Liver (tissue), 8 donors: ENCODE measurements at regions not wholly inside any gene's neighbourhood (a gene's known extent, or its start where the extent isn't known, plus 50 kb on each side); places are given as distances from the start of the nearest gene placed in this dataset.

ENCODE experiments used
- DNase-seq: peaks from one replicate; pipeline ENCODE4 v3.0.0-alpha.2; 2017; ENCODE audit warnings: low spot score
- H3K27ac ChIP-seq, 2 donors: one replicate each; pipeline ENCODE4 v1.7.0; 2013; ENCODE audit warnings: inconsistent platforms in 2 of 2, low read length in 2 of 2, control low read depth in 1 of 2, low read depth in 1 of 2, mild to moderate bottlenecking in 1 of 2
- H3K27me3 ChIP-seq, 4 donors: one replicate each; pipeline versions ENCODE4 v1.6.1 to v1.7.0; 2013; ENCODE audit warnings: low read length in 3 of 4, inconsistent platforms in 1 of 4, mild to moderate bottlenecking in 1 of 4, moderate library complexity in 1 of 4; ENCODE audit not compliant: control insufficient read depth in 4 of 4, insufficient read depth in 4 of 4
- H3K36me3 ChIP-seq, 4 donors: one replicate each; pipeline versions ENCODE4 v1.6.1 to v1.7.0; 2013; ENCODE audit warnings: low read length in 3 of 4, mild to moderate bottlenecking in 3 of 4, low read depth in 1 of 4, moderate library complexity in 1 of 4; ENCODE audit not compliant: control insufficient read depth in 4 of 4, insufficient read depth in 3 of 4
- H3K4me1 ChIP-seq, 4 donors: one replicate each; pipeline versions ENCODE4 v1.6.1 to v1.7.0; 2013; ENCODE audit warnings: low read length in 3 of 4, mild to moderate bottlenecking in 3 of 4, moderate library complexity in 1 of 4; ENCODE audit not compliant: control insufficient read depth in 4 of 4, insufficient read depth in 4 of 4
- H3K4me3 ChIP-seq, 3 donors: one replicate each; pipeline versions ENCODE4 v1.6.1 to v1.7.0; 2013; ENCODE audit warnings: low read length in 3 of 3, control low read depth in 1 of 3, low read depth in 1 of 3, mild to moderate bottlenecking in 1 of 3
- H3K9ac ChIP-seq, 2 donors: one replicate each; pipeline ENCODE4 v1.7.0; 2013; ENCODE audit warnings: low read length in 2 of 2, mild to moderate bottlenecking in 2 of 2, moderate library complexity in 2 of 2, control low read depth in 1 of 2, low read depth in 1 of 2
- H3K9me3 ChIP-seq, 4 donors: one replicate each; pipeline versions ENCODE4 v1.6.1 to v1.7.0; 2013; ENCODE audit warnings: low read length in 3 of 4; ENCODE audit not compliant: control insufficient read depth in 4 of 4
- FOXA1 ChIP-seq: IDR thresholded peaks from 2 replicates; pipeline ENCODE4 v1.6.1; 2016; ENCODE audit warnings: antibody characterized with exemption
- FOXA2 ChIP-seq: IDR thresholded peaks from 2 replicates; pipeline ENCODE4 v1.6.1; 2016; ENCODE audit warnings: antibody characterized with exemption
- GABPA ChIP-seq, 2 donors: IDR thresholded peaks in 1 of 2; conservative IDR thresholded peaks in 1 of 2; 2 replicates each; pipeline ENCODE4 v1.6.1; 2016; ENCODE audit warnings: antibody characterized with exemption in 2 of 2, mild to moderate bottlenecking in 1 of 2, moderate library complexity in 1 of 2
- HNF4A ChIP-seq, 2 donors: conservative IDR thresholded peaks; 2 replicates each; pipeline ENCODE4 v1.6.1; 2016; ENCODE audit warnings: antibody characterized with exemption in 2 of 2, mild to moderate bottlenecking in 2 of 2
- HNF4G ChIP-seq: IDR thresholded peaks from 2 replicates; pipeline ENCODE4 v1.6.1; 2016; ENCODE audit warnings: antibody characterized with exemption
- JUND ChIP-seq, 2 donors: IDR thresholded peaks; 2 replicates each; pipeline ENCODE4 v1.6.1; 2016; ENCODE audit warnings: antibody characterized with exemption in 2 of 2
- NR2F2 ChIP-seq: IDR thresholded peaks from 2 replicates; pipeline ENCODE4 v1.6.1; 2016; ENCODE audit warnings: antibody characterized with exemption
- RAD21 ChIP-seq, 2 donors: IDR thresholded peaks; 2 replicates each; pipeline ENCODE4 v1.6.1; 2016; ENCODE audit warnings: antibody characterized with exemption in 2 of 2, mild to moderate bottlenecking in 2 of 2
- SP1 ChIP-seq: IDR thresholded peaks from 2 replicates; pipeline ENCODE4 v1.6.1; 2018; ENCODE audit warnings: antibody characterized with exemption, mild to moderate bottlenecking
- YY1 ChIP-seq: IDR thresholded peaks from 2 replicates; pipeline ENCODE4 v1.6.1; 2016; ENCODE audit warnings: antibody characterized with exemption, mild to moderate bottlenecking
- WGBS: extraction: QIAGEN DNeasy Blood & Tissue Kit; methylation state at CpG from one replicate; pipeline ENCODE4 v1.1.7; 2013; 5-methylcytosine and 5-hydroxymethylcytosine counted together
- TF ChIP-seq, protein P1 (sequence below): IDR thresholded peaks from 2 replicates; pipeline ENCODE4 v1.6.1; 2016; ENCODE audit warnings: antibody characterized with exemption
- TF ChIP-seq, protein P2 (sequence below): IDR thresholded peaks from 2 replicates; pipeline ENCODE4 v1.6.1; 2016; ENCODE audit warnings: antibody characterized with exemption
- TF ChIP-seq, protein P3 (sequence below): IDR thresholded peaks from 2 replicates; pipeline ENCODE4 v1.6.1; 2016; ENCODE audit warnings: antibody characterized with exemption
- TF ChIP-seq, protein P4 (sequence below): fragments of 150-350 bp; IDR thresholded peaks from 2 replicates; pipeline ENCODE4 v1.5.1; 2017; ENCODE audit warnings: improper control_type of control experiment, low read depth, low read length; ENCODE audit not compliant: missing input control
- donor health status: healthy.
- donor health status: healthy.
- donor health status: healthy.
- donor health status: healthy.
- donor health status: healthy.

DNA sequence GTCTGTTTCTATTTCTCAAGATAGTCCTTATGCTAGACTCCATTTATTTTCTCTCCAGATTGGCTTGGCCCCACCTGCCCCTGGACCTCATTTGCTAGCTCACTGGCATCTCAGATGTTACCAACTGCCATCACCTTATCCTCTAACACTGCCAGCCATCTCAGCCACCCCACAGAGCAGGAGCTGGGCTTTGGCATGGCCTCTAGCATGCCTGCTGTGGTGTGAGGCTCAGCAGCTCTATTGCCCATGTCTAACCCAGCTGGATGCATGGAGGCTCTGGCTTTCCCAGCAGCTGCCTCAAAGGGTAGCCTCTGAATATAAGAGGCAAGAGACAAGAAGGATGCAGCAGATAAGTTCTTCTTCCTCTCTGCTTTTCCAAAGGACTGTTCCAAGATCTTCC, 373.4 kb downstream of the TNS1 start:
- no peaks in the 10 kb centered on the region for H3K9me3 ChIP-seq
- H3K27me3 ChIP-seq, result no peaks in the 10 kb centered on the region
- H3K36me3 ChIP-seq, result no peaks in the 10 kb centered on the region
- H3K27ac ChIP-seq, result no peak overlapping the region
- no peaks in the 10 kb centered on the region for H3K4me1 ChIP-seq
- no peak overlapping the region for H3K9ac ChIP-seq
- no peak overlapping the region for H3K4me3 ChIP-seq
- TF ChIP-seq YY1 (no peak), FOXA1 (no peak)
- no peak for DNase-seq

DNA sequence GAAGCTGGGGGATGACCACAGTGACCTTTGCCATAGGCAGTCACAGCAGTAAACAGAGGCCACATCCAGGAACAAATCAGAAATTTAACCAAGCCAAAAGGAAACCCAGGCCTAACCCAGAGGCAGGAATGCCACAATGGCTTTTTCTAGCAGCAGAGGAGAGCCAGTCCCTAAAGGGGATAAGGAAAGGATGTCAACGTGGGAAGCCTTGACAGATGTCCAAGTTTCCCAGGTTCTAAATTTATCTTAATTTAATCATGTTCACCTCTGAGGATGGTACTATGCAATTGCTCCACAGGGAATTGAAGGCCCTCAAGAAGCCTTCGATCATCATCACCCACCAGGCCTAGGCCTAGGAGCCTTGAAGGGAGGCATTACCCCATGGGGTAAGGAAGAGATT, 374.7 kb downstream of the TNS1 start:
- TF ChIP-seq RAD21 (IDR thresholded peaks at IDR 0.05), result no peak
- TF ChIP-seq, protein P1, sequence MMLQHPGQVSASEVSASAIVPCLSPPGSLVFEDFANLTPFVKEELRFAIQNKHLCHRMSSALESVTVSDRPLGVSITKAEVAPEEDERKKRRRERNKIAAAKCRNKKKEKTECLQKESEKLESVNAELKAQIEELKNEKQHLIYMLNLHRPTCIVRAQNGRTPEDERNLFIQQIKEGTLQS, result no peak
- no peak for TF ChIP-seq GABPA (IDR thresholded peaks at IDR 0.05 in 1 of 2, conservative IDR thresholded peaks at IDR 0.05 in 1 of 2)
- TF ChIP-seq, protein P2, sequence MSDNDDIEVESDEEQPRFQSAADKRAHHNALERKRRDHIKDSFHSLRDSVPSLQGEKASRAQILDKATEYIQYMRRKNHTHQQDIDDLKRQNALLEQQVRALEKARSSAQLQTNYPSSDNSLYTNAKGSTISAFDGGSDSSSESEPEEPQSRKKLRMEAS, result no peak
- no peak for TF ChIP-seq FOXA2
- TF ChIP-seq, protein P3, sequence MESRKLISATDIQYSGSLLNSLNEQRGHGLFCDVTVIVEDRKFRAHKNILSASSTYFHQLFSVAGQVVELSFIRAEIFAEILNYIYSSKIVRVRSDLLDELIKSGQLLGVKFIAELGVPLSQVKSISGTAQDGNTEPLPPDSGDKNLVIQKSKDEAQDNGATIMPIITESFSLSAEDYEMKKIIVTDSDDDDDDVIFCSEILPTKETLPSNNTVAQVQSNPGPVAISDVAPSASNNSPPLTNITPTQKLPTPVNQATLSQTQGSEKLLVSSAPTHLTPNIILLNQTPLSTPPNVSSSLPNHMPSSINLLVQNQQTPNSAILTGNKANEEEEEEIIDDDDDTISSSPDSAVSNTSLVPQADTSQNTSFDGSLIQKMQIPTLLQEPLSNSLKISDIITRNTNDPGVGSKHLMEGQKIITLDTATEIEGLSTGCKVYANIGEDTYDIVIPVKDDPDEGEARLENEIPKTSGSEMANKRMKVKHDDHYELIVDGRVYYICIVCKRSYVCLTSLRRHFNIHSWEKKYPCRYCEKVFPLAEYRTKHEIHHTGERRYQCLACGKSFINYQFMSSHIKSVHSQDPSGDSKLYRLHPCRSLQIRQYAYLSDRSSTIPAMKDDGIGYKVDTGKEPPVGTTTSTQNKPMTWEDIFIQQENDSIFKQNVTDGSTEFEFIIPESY, result no peak
- TF ChIP-seq, protein P4, sequence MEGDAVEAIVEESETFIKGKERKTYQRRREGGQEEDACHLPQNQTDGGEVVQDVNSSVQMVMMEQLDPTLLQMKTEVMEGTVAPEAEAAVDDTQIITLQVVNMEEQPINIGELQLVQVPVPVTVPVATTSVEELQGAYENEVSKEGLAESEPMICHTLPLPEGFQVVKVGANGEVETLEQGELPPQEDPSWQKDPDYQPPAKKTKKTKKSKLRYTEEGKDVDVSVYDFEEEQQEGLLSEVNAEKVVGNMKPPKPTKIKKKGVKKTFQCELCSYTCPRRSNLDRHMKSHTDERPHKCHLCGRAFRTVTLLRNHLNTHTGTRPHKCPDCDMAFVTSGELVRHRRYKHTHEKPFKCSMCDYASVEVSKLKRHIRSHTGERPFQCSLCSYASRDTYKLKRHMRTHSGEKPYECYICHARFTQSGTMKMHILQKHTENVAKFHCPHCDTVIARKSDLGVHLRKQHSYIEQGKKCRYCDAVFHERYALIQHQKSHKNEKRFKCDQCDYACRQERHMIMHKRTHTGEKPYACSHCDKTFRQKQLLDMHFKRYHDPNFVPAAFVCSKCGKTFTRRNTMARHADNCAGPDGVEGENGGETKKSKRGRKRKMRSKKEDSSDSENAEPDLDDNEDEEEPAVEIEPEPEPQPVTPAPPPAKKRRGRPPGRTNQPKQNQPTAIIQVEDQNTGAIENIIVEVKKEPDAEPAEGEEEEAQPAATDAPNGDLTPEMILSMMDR, result no peak
- H3K4me3 ChIP-seq, result no peak overlapping the region
- no peak for DNase-seq
- H3K36me3 ChIP-seq, result no peaks in the 10 kb centered on the region
- H3K4me1 ChIP-seq, result no peaks in the 10 kb centered on the region
- 79% methylated on average over 2 of the region's 2 CpGs for WGBS
- no peaks in the 10 kb centered on the region for H3K27me3 ChIP-seq
- H3K27ac ChIP-seq, result no peak overlapping the region
- no peaks in the 10 kb centered on the region for H3K9me3 ChIP-seq
- no peak overlapping the region for H3K9ac ChIP-seq

DNA sequence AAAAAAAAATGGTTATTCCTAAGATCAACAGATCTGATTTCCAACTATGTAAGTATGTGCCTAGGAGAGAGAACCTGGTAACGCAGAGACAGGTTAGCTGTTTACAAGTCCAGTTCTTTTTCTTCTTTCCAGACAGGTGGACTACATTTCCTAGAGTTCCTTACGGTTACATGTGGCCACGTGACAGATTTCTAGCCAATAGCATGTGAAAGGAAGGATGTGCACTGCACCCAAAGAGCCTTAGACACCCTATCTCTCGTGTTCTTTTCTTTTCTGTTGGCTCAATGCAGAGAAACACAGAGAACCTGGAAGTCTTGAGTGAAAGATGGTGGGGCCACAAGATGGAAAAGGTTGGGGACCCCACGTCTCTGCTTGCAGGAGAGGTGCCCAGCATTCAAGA, 375.9 kb downstream of the TNS1 start:
- H3K4me3 ChIP-seq, result no peak overlapping the region
- H3K9ac ChIP-seq, result no peak overlapping the region
- 89% methylated on average over 5 of the region's 5 CpGs for WGBS
- no peak for TF ChIP-seq YY1
- no peak for TF ChIP-seq HNF4A (conservative IDR thresholded peaks at IDR 0.05)
- TF ChIP-seq FOXA1, result no peak
- no peak for TF ChIP-seq GABPA (IDR thresholded peaks at IDR 0.05 in 1 of 2, conservative IDR thresholded peaks at IDR 0.05 in 1 of 2)
- TF ChIP-seq JUND (IDR thresholded peaks at IDR 0.05), result no peak
- no peak for TF ChIP-seq HNF4G
- TF ChIP-seq NR2F2, result no peak
- no peak for TF ChIP-seq SP1
- TF ChIP-seq, protein P4, result no peak
- H3K4me1 ChIP-seq, result no peaks in the 10 kb centered on the region
- no peaks in the 10 kb centered on the region for H3K36me3 ChIP-seq
- DNase-seq, result no peak
- no peak overlapping the region for H3K27ac ChIP-seq
- H3K27me3 ChIP-seq, result no peaks in the 10 kb centered on the region
- H3K9me3 ChIP-seq, result no peaks in the 10 kb centered on the region
